ENCODE measurements at regions not wholly inside any gene's neighbourhood (a gene's known extent, or its start where the extent isn't known, plus 50 kb on each side); places are given as distances from the start of the nearest gene placed in this dataset.
A peak's percentile ranks its signal among the peaks of the same experiment; 100 is the strongest.
"Not testable (repeated sequence)": the region's sequence is repeated elsewhere in the genome, so short reads cannot be mapped to it uniquely, and the experiment has no call there.

GRCh38 chrX:1763294-1763693 is 148.4 kb downstream of the ASMT start:
- no peaks in the 10 kb centered on the region for H3K27me3 ChIP-seq (ENCODE audit: control insufficient read depth in 1 of 2, insufficient read depth in 2 of 2, low read length in 2 of 2)
- ATAC-seq (no peak), FAIRE-seq (no peak), DNase-seq (ENCODE audit: low spot score) (no peak)
- H4K20me1 ChIP-seq (ENCODE audit: insufficient read depth, low read length), result no peaks in the 10 kb centered on the region
- no peaks in the 10 kb centered on the region for H3K36me3 ChIP-seq (replicated peaks in 1 of 2; ENCODE audit: control insufficient read depth in 1 of 2, insufficient read depth in 2 of 2, low read length in 2 of 2)
- POLR2A ChIA-PET, result no interaction called here
- CTCF ChIA-PET (ENCODE audit: low intra/inter-chr PET ratio, low total read pairs), result no interaction called here
- H3K4me3 ChIP-seq (replicated peaks in 1 of 3; ENCODE audit: insufficient read depth in 1 of 3, low read depth in 2 of 3, low read length in 3 of 3), result no peak overlapping the region
- peak; percentile 46; the same call in 1 of the 2 replicates for TF ChIP-seq CEBPB (IDR thresholded peaks at IDR 0.05; ENCODE audit: borderline replicate concordance, low read depth, low read length)
- no peak for TF ChIP-seq ZHX1 (CRISPR knock-in tag; IDR thresholded peaks at IDR 0.05; ENCODE audit: low read depth)
- no peaks in the 10 kb centered on the region for H3K4me1 ChIP-seq (ENCODE audit: insufficient read depth, low read length)
- intact Hi-C loops (cut with micrococcal nuclease; ENCODE audit: unreplicated experiment) (no loop called here), in situ Hi-C loops (cut with HindIII; ENCODE audit: extremely low pct_ligation_motif_present, low pct_unique_long_range_greater_than_20kb) (no loop called here)
- no peak overlapping the region for H2AFZ ChIP-seq (ENCODE audit: low read length)
- no TSS peak for BruUV-seq (replicated peaks)
- no peak overlapping the region for H3K27ac ChIP-seq (ENCODE audit: extremely low read length, insufficient read depth, low read length)
- 56% methylated on average over 1 of the region's 5 CpGs for WGBS (ENCODE audit: low lambda C conversion rate)
- no peaks in the 10 kb centered on the region for H3K79me2 ChIP-seq (ENCODE audit: insufficient read depth, low read length)
- no peak overlapping the region for H3K9ac ChIP-seq (ENCODE audit: insufficient read depth, low read depth, low read length)
- H3K9me3 ChIP-seq (ENCODE audit: low read length), result peaks cover 24% of the 10 kb centered on the region
- H3K4me2 ChIP-seq (ENCODE audit: low read depth, low read length), result no peak overlapping the region

DNA sequence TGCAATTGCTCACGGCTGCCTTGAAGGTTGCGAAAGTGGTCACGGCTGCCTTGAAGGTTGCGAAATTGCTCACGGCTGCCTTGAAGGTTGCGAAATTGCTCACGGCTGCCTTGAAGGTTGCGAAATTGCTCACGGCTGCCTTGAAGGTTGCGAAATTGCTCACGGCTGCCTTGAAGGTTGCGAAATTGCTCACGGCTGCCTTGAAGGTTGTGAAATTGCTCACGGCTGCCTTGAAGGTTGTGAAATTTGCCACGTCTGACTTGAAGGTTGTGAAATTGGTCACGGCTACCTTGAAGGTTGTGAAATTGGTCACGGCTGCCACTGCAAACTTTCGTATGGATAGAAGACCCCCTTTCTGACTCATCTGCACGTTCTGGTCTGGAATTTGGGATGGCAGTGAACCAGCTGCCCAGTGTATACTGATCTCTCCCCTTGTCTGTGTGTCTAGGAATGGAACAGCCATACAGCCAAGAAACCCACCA is 150.1 kb downstream of the ASMT start:
- FAIRE-seq; BruUV-seq (replicated peaks); H3K4me1 ChIP-seq (ENCODE audit: insufficient read depth, low read length); H3K79me2 ChIP-seq (ENCODE audit: insufficient read depth, low read length); CTCF ChIA-PET (ENCODE audit: low intra/inter-chr PET ratio, low total read pairs); H2AFZ ChIP-seq (ENCODE audit: low read length); H4K20me1 ChIP-seq (ENCODE audit: insufficient read depth, low read length); DNase-seq (ENCODE audit: low spot score); H3K4me2 ChIP-seq (ENCODE audit: low read depth, low read length); in situ Hi-C loops (cut with HindIII; ENCODE audit: extremely low pct_ligation_motif_present, low pct_unique_long_range_greater_than_20kb); ATAC-seq; H3K4me3 ChIP-seq (replicated peaks in 1 of 3; ENCODE audit: insufficient read depth in 1 of 3, low read depth in 2 of 3, low read length in 3 of 3); H3K27ac ChIP-seq (ENCODE audit: extremely low read length, insufficient read depth, low read length); H3K9ac ChIP-seq (ENCODE audit: insufficient read depth, low read depth, low read length); H3K27me3 ChIP-seq (ENCODE audit: control insufficient read depth in 1 of 2, insufficient read depth in 2 of 2, low read length in 2 of 2); H3K36me3 ChIP-seq (replicated peaks in 1 of 2; ENCODE audit: control insufficient read depth in 1 of 2, insufficient read depth in 2 of 2, low read length in 2 of 2); intact Hi-C loops (cut with micrococcal nuclease; ENCODE audit: unreplicated experiment); POLR2A ChIA-PET: not testable (repeated sequence)
- TF ChIP-seq TRIM24 (CRISPR knock-in tag; IDR thresholded peaks at IDR 0.05), result peak; percentile 83; the same call in 1 of the 2 replicates
- 0 out of 2 replicates have a peak, but pooled peaks have one; percentile 12 for TF ChIP-seq TCF7 (IDR thresholded peaks at IDR 0.05; ENCODE audit: low read depth)
- peak; percentile 74 for TF ChIP-seq CEBPB (IDR thresholded peaks at IDR 0.05; ENCODE audit: borderline replicate concordance, low read depth, low read length)
- H3K9me3 ChIP-seq (ENCODE audit: low read length), result peaks cover 24% of the 10 kb centered on the region
- WGBS (ENCODE audit: low lambda C conversion rate), result 0% methylated on average over 6 of the region's 19 CpGs

Data from HepG2 (cell line).